ENCODE measurements at regions not wholly inside any gene's neighbourhood (a gene's known extent, or its start where the extent isn't known, plus 50 kb on each side); places are given as distances from the start of the nearest gene placed in this dataset.
"Not testable (repeated sequence)": the region's sequence is repeated elsewhere in the genome, so short reads cannot be mapped to it uniquely, and the experiment has no call there.

DNA sequence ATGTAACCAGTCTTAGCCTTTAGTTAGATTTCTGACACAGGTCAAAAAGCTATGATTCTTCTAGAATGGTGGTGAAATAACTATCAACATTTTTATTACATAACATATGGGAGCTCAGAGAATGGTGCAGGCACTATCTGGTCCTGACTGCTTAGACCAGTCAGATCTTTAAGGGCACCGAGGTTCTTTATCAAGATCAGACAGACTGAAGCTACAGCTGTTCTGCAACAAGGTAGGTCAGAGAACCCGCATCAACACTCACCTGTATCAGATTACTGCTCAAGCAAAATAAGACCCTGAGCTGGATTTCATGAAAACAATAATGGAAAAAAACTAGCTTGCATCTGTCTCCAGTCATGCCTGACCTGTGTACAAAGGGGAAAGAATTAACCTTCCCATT is 160.4 kb downstream of the KCNJ2 start:
- WGBS (ENCODE audit: insufficient coverage): 73% methylated on average over 2 of the region's 2 CpGs
- DNase-seq (no peak), ATAC-seq (ENCODE audit: low read depth) (no peak)
- no peaks in the 10 kb centered on the region for H3K4me1 ChIP-seq (ENCODE audit: control insufficient read depth in 2 of 2, insufficient read depth in 2 of 2, low read length in 2 of 2)
- no peaks in the 10 kb centered on the region for H3K36me3 ChIP-seq (replicated peaks in 1 of 2; ENCODE audit: control extremely low read depth in 1 of 2, control insufficient read depth in 1 of 2, extremely low read depth in 1 of 2, insufficient read depth in 2 of 2, low read length in 1 of 2)
- no peak overlapping the region for H3K4me3 ChIP-seq (ENCODE audit: control extremely low read depth in 1 of 5, extremely low read depth in 1 of 5, insufficient read depth in 1 of 5, low read depth in 2 of 5, low read length in 4 of 5)
- no peaks in the 10 kb centered on the region for H3K27me3 ChIP-seq (replicated peaks in 1 of 4; ENCODE audit: control extremely low read depth in 1 of 4, control insufficient read depth in 3 of 4, insufficient read depth in 4 of 4, low read length in 3 of 4)
- no peaks in the 10 kb centered on the region for H3K79me2 ChIP-seq (ENCODE audit: control insufficient read depth, insufficient read depth, low read length)
- no peaks in the 10 kb centered on the region for H3K4me1 Mint-ChIP-seq
- H4K20me1 ChIP-seq (ENCODE audit: control insufficient read depth, insufficient read depth, low read length, poor library complexity, severe bottlenecking): no peaks in the 10 kb centered on the region
- no peaks in the 10 kb centered on the region for H3K9me3 Mint-ChIP-seq (ENCODE audit: insufficient read depth)
- H3K9me3 ChIP-seq (ENCODE audit: control extremely low read depth in 1 of 3, control insufficient read depth in 2 of 3, insufficient read depth in 1 of 3, low read length in 2 of 3): no peaks in the 10 kb centered on the region
- POLR2A ChIA-PET: no interaction called here
- no peak overlapping the region for H2AFZ ChIP-seq (ENCODE audit: insufficient read depth, low read depth, low read length, poor library complexity, severe bottlenecking)
- TF ChIP-seq EZH2 (IDR thresholded peaks at IDR 0.05; ENCODE audit: borderline replicate concordance, insufficient read depth, low read depth, low read length, poor library complexity, severe bottlenecking): no peak
- TF ChIP-seq, protein P1, sequence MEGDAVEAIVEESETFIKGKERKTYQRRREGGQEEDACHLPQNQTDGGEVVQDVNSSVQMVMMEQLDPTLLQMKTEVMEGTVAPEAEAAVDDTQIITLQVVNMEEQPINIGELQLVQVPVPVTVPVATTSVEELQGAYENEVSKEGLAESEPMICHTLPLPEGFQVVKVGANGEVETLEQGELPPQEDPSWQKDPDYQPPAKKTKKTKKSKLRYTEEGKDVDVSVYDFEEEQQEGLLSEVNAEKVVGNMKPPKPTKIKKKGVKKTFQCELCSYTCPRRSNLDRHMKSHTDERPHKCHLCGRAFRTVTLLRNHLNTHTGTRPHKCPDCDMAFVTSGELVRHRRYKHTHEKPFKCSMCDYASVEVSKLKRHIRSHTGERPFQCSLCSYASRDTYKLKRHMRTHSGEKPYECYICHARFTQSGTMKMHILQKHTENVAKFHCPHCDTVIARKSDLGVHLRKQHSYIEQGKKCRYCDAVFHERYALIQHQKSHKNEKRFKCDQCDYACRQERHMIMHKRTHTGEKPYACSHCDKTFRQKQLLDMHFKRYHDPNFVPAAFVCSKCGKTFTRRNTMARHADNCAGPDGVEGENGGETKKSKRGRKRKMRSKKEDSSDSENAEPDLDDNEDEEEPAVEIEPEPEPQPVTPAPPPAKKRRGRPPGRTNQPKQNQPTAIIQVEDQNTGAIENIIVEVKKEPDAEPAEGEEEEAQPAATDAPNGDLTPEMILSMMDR (IDR thresholded peaks at IDR 0.05): no peak
- no peak overlapping the region for H3K27ac ChIP-seq (ENCODE audit: low read length in 2 of 2)
- H3K4me2 ChIP-seq (replicated peaks; ENCODE audit: low read depth, low read length, poor library complexity, severe bottlenecking): no peak overlapping the region
- no peak overlapping the region for H3K9ac ChIP-seq (ENCODE audit: low read length)
- no peak overlapping the region for H3K4me3 Mint-ChIP-seq
- CTCF ChIA-PET: interaction anchor here (0.9 kb wide), 1 partner anchor 9 kb away, joined by 3 read pairs; no protein-coding TSS in a partner anchor
- no peaks in the 10 kb centered on the region for H3K27me3 Mint-ChIP-seq
- H3K27ac Mint-ChIP-seq: no peak overlapping the region
- intact Hi-C loops (cut with micrococcal nuclease): no loop called here

DNA sequence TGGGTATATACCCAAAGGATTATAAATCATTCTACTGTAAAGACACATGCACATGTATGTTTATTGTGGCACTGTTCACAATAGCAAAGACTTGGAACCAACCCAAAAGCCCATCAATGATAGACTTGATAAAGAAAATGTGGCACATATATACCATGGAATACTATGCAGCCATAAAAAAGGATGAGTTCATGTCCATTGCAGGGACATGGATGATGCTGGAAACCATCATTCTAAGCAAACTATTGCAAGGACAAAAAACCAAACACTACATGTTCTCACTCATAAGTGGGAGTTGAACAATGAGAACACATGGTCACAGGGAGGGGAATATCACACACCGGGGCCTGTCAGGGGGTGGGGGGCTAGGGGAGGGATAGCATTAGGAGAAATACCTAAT is 161.7 kb downstream of the KCNJ2 start:
- H4K20me1 ChIP-seq (ENCODE audit: control insufficient read depth, insufficient read depth, low read length, poor library complexity, severe bottlenecking); H3K4me1 Mint-ChIP-seq; POLR2A ChIA-PET; CTCF ChIA-PET; H2AFZ ChIP-seq (ENCODE audit: insufficient read depth, low read depth, low read length, poor library complexity, severe bottlenecking); H3K36me3 ChIP-seq (replicated peaks in 1 of 2; ENCODE audit: control extremely low read depth in 1 of 2, control insufficient read depth in 1 of 2, extremely low read depth in 1 of 2, insufficient read depth in 2 of 2, low read length in 1 of 2); intact Hi-C loops (cut with micrococcal nuclease); H3K4me3 Mint-ChIP-seq; H3K27me3 Mint-ChIP-seq; H3K4me2 ChIP-seq (replicated peaks; ENCODE audit: low read depth, low read length, poor library complexity, severe bottlenecking); DNase-seq; H3K9me3 ChIP-seq (ENCODE audit: control extremely low read depth in 1 of 3, control insufficient read depth in 2 of 3, insufficient read depth in 1 of 3, low read length in 2 of 3); H3K9me3 Mint-ChIP-seq (ENCODE audit: insufficient read depth); H3K4me1 ChIP-seq (ENCODE audit: control insufficient read depth in 2 of 2, insufficient read depth in 2 of 2, low read length in 2 of 2); H3K27ac Mint-ChIP-seq; H3K9ac ChIP-seq (ENCODE audit: low read length); H3K79me2 ChIP-seq (ENCODE audit: control insufficient read depth, insufficient read depth, low read length); H3K27ac ChIP-seq (ENCODE audit: low read length in 2 of 2); ATAC-seq (ENCODE audit: low read depth); H3K27me3 ChIP-seq (replicated peaks in 1 of 4; ENCODE audit: control extremely low read depth in 1 of 4, control insufficient read depth in 3 of 4, insufficient read depth in 4 of 4, low read length in 3 of 4); H3K4me3 ChIP-seq (ENCODE audit: control extremely low read depth in 1 of 5, extremely low read depth in 1 of 5, insufficient read depth in 1 of 5, low read depth in 2 of 5, low read length in 4 of 5): not testable (repeated sequence)
- no CpG with 5 or more reads among the region's 1 CpG for WGBS (ENCODE audit: insufficient coverage)

Measured in B cell (primary cell).